ENCODE measurements at regions not wholly inside any gene's neighbourhood (a gene's known extent, or its start where the extent isn't known, plus 50 kb on each side); places are given as distances from the start of the nearest gene placed in this dataset.

DNA sequence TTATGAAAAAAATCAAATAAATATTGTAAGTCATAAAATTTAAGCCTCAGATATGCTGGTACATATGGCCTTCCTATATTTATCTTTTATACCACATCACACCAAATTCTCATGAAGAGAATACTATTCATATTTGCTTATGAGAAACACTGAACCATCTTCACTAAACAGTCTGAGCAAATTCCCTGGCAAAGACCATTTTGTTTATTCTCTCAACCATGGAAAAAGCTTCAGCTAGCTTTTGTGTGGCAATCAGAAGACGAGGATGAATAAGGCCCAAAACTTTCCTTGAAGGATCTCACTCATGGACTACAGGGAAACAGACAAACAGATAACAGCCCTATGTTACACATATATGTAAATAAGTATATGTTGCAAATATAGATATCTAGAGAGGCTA, 252.1 kb downstream of the TMX3 start:
- H2BK5ac ChIP-seq (ENCODE audit: low read depth, low read length), result no peak overlapping the region
- no peak overlapping the region for H4K91ac ChIP-seq (replicated peaks; ENCODE audit: insufficient read length, low read length)
- DNase-seq (ENCODE audit: low read depth in 1 of 2, low spot score in 2 of 2) (no peak), FAIRE-seq (no peak)
- H3K4me2 ChIP-seq (ENCODE audit: insufficient read depth in 1 of 2, low read depth in 2 of 2, low read length in 2 of 2), result no peak overlapping the region
- no peaks in the 10 kb centered on the region for H3K27me3 ChIP-seq (replicated peaks in 1 of 4; ENCODE audit: control insufficient read depth in 3 of 4, extremely low read depth in 1 of 4, insufficient read depth in 3 of 4, low read length in 3 of 4)
- no peak overlapping the region for H3K4me3 ChIP-seq (ENCODE audit: extremely low read depth in 1 of 4, insufficient read depth in 2 of 4, low read depth in 3 of 4, low read length in 4 of 4)
- H2BK15ac ChIP-seq (ENCODE audit: low read length), result no peak overlapping the region
- no peak overlapping the region for H3K18ac ChIP-seq (ENCODE audit: extremely low read depth, low read length)
- H3K4me1 ChIP-seq (replicated peaks in 1 of 4; ENCODE audit: control insufficient read depth in 3 of 4, insufficient read depth in 4 of 4, low read length in 3 of 4), result no peaks in the 10 kb centered on the region
- H3K4ac ChIP-seq (replicated peaks; ENCODE audit: insufficient read length, low read depth, low read length), result no peak overlapping the region
- H3K27ac ChIP-seq (ENCODE audit: low read depth, low read length), result no peak overlapping the region
- no peaks in the 10 kb centered on the region for H3K9me3 ChIP-seq (ENCODE audit: insufficient read depth in 2 of 2, low read depth in 1 of 2, low read length in 1 of 2)
- H3K36me3 ChIP-seq (ENCODE audit: control insufficient read depth in 2 of 4, insufficient read depth in 4 of 4, low read length in 3 of 4), result no peaks in the 10 kb centered on the region
- no peak overlapping the region for H4K5ac ChIP-seq (ENCODE audit: insufficient read length, low read depth, low read length)
- no peak overlapping the region for H3K23ac ChIP-seq (ENCODE audit: insufficient read length)
- no peak overlapping the region for H3K9ac ChIP-seq (replicated peaks in 1 of 4; ENCODE audit: extremely low read depth in 1 of 4, low read depth in 3 of 4, low read length in 3 of 4)
- H3K14ac ChIP-seq (ENCODE audit: insufficient read length), result no peak overlapping the region
- POLR2A ChIA-PET (ENCODE audit: partially characterized antibody), result no interaction called here
- 100% methylated on average over 1 of the region's 1 CpG; no CpG with 5 or more reads in 1 of the 2 experiments for WGBS, 2 experiments (ENCODE audit: extremely low coverage in 1 of 2, insufficient coverage in 1 of 2, insufficient read length in 1 of 2, insufficient replicate concordance in 2 of 2, low coverage in 1 of 2, low lambda C conversion rate in 2 of 2, missing lambda C conversion rate in 1 of 2)
- no peaks in the 10 kb centered on the region for H3K23me2 ChIP-seq (ENCODE audit: low read depth, low read length)
- no peaks in the 10 kb centered on the region for H3K79me1 ChIP-seq (ENCODE audit: low read depth, low read length)
- no peak overlapping the region for H2AK5ac ChIP-seq (ENCODE audit: low read depth, low read length)
- no peak overlapping the region for H2BK120ac ChIP-seq (replicated peaks; ENCODE audit: low read depth, low read length)
- H4K8ac ChIP-seq (ENCODE audit: extremely low read depth, insufficient read depth, low read length), result no peak overlapping the region
- H2BK20ac ChIP-seq (ENCODE audit: low read length), result no peak overlapping the region
- no peaks in the 10 kb centered on the region for H4K20me1 ChIP-seq (replicated peaks in 1 of 2; ENCODE audit: control insufficient read depth in 1 of 2, insufficient read depth in 2 of 2, low read length in 2 of 2)
- no peak overlapping the region for H3K56ac ChIP-seq (replicated peaks; ENCODE audit: insufficient read length, low read depth, low read length)
- no peak overlapping the region for H2BK12ac ChIP-seq (ENCODE audit: low read depth, low read length)
- CTCF ChIA-PET (ENCODE audit: partially characterized antibody), result no interaction called here
- no peaks in the 10 kb centered on the region for H3K79me2 ChIP-seq (ENCODE audit: control insufficient read depth in 1 of 2, insufficient read depth in 2 of 2, low read length in 2 of 2)
- no peak overlapping the region for H2AFZ ChIP-seq (ENCODE audit: low read length)
- no peak for TF ChIP-seq SRF (IDR thresholded peaks at IDR 0.05; ENCODE audit: low read depth, low read length)
- no peak for TF ChIP-seq RBBP5 (IDR thresholded peaks at IDR 0.05; ENCODE audit: borderline replicate concordance, low read depth, low read length)
- TF ChIP-seq, protein P1, sequence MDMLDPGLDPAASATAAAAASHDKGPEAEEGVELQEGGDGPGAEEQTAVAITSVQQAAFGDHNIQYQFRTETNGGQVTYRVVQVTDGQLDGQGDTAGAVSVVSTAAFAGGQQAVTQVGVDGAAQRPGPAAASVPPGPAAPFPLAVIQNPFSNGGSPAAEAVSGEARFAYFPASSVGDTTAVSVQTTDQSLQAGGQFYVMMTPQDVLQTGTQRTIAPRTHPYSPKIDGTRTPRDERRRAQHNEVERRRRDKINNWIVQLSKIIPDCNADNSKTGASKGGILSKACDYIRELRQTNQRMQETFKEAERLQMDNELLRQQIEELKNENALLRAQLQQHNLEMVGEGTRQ (IDR thresholded peaks at IDR 0.05; ENCODE audit: low read length), result no peak
- TF ChIP-seq, protein P2, sequence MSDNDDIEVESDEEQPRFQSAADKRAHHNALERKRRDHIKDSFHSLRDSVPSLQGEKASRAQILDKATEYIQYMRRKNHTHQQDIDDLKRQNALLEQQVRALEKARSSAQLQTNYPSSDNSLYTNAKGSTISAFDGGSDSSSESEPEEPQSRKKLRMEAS (IDR thresholded peaks at IDR 0.05), result no peak
- no peak for TF ChIP-seq PHF8 (conservative IDR thresholded peaks at IDR 0.05; ENCODE audit: low read depth, low read length)
- TF ChIP-seq TCF12 (IDR thresholded peaks at IDR 0.05; ENCODE audit: low read depth, low read length), result no peak
- no peak for TF ChIP-seq SIX5 (IDR thresholded peaks at IDR 0.05; ENCODE audit: low read depth, low read length)
- TF ChIP-seq KDM5A (IDR thresholded peaks at IDR 0.05; ENCODE audit: low read length), result no peak
- TF ChIP-seq CEBPB (IDR thresholded peaks at IDR 0.05; ENCODE audit: low read depth, low read length), result no peak
- no peak for TF ChIP-seq GABPA (IDR thresholded peaks at IDR 0.05; ENCODE audit: borderline replicate concordance, insufficient read depth, low read length)
- TF ChIP-seq BRCA1 (IDR thresholded peaks at IDR 0.05; ENCODE audit: low read depth, low read length), result no peak
- TF ChIP-seq TEAD4 (IDR thresholded peaks at IDR 0.05; ENCODE audit: low read depth, low read length), result no peak
